HTR-8/SVneo (cell line): ENCODE measurements at regions not wholly inside any gene's neighbourhood (a gene's known extent, or its start where the extent isn't known, plus 50 kb on each side); places are given as distances from the start of the nearest gene placed in this dataset.

Experiments used
- DNase-seq: peaks from one replicate; pipeline ENCODE4 v3.0.0; 2011; ENCODE audit warnings: low spot score, mixed read lengths; ENCODE audit not compliant: insufficient read length
- FAIRE-seq: peaks from 2 replicates; lab custom pipeline; 2011; peaks lifted over from hg19 to GRCh38; lab: Jason Lieb, UNC

GRCh38 chr18:57301573-57302559 is 50.5 kb upstream of the ST8SIA3 start:
- DNase-seq, result no peak

More at GRCh38 chr18:57301573-57302559, 50.5 kb upstream of the ST8SIA3 start:
- no peak for FAIRE-seq
